WTC11 (cell line): ENCODE measurements at regions not wholly inside any gene's neighbourhood (a gene's known extent, or its start where the extent isn't known, plus 50 kb on each side); places are given as distances from the start of the nearest gene placed in this dataset.

Source experiments
- ATAC-seq: fragments of 200-7000 bp; cut with Tn5 transposase; 2 replicates; pipeline ENCODE4 v1.10.0; 2021; ENCODE audit warnings: mild to moderate bottlenecking, moderate library complexity
- CTCF ChIA-PET: fragments of 300-600 bp; sonication (Branson Sonifier 250); formaldehyde crosslinking; loops from one replicate; lab custom pipeline; 2021; ENCODE audit warnings: antibody characterized with exemption; lab: Charles Lee
- POLR2A ChIA-PET: fragments of 350-600 bp; sonication (Branson Sonifier 250); formaldehyde crosslinking; loops from one replicate; lab custom pipeline; 2021; ENCODE audit warnings: antibody characterized with exemption; lab: Charles Lee
- DNase-seq: peaks from one replicate; pipeline ENCODE4 v3.0.0; 2021; ENCODE audit warnings: low spot score
- H3K27ac Mint-ChIP-seq: 2 replicates; pipeline ENCODE4 v1.8.0; 2021; ENCODE audit warnings: mixed read lengths
- H3K27me3 Mint-ChIP-seq: 2 replicates; pipeline ENCODE4 v1.8.0; 2021; ENCODE audit warnings: low read depth, mild to moderate bottlenecking, moderate library complexity, mixed read lengths
- H3K36me3 Mint-ChIP-seq: 2 replicates; pipeline ENCODE4 v1.8.0; 2021; ENCODE audit warnings: mixed read lengths
- H3K4me1 Mint-ChIP-seq: 2 replicates; pipeline ENCODE4 v1.8.0; 2022; ENCODE audit warnings: mixed read lengths
- H3K4me3 Mint-ChIP-seq: 2 replicates; pipeline ENCODE4 v1.8.0; 2021; ENCODE audit warnings: mild to moderate bottlenecking, moderate library complexity, mixed read lengths
- H3K9me3 Mint-ChIP-seq: 2 replicates; pipeline ENCODE4 v1.8.0; 2021; ENCODE audit warnings: mixed read lengths
- AR ChIP-seq: fragments of 250-450 bp; sonication (Bioruptor Pico); IDR thresholded peaks from 2 replicates; pipeline ENCODE4 v1.9.0; 2021; ENCODE audit warnings: mild to moderate bottlenecking
- ATF1 ChIP-seq: sonication (generic); formaldehyde crosslinking; IDR thresholded peaks from 2 replicates; pipeline ENCODE4 v1.8.1; 2023; ENCODE audit warnings: mild to moderate bottlenecking, moderate library complexity, missing genetic modification reagents
- ATF3 ChIP-seq: sonication (generic); formaldehyde crosslinking; conservative IDR thresholded peaks from 2 replicates; pipeline ENCODE4 v1.8.1; 2022; ENCODE audit warnings: mild to moderate bottlenecking, missing genetic modification reagents
- CBFB ChIP-seq: sonication (generic); formaldehyde crosslinking; IDR thresholded peaks from 2 replicates; pipeline ENCODE4 v1.8.1; 2022; ENCODE audit warnings: mild to moderate bottlenecking, low read depth, missing genetic modification reagents
- E2F1 ChIP-seq: sonication (generic); formaldehyde crosslinking; IDR thresholded peaks from 2 replicates; pipeline ENCODE4 v1.8.0; 2022; ENCODE audit warnings: mild to moderate bottlenecking, missing genetic modification reagents
- ERG ChIP-seq: fragments of 250-450 bp; sonication (Bioruptor Pico); IDR thresholded peaks from 2 replicates; pipeline ENCODE4 v1.8.0; 2021; ENCODE audit warnings: mild to moderate bottlenecking
- FOXJ3 ChIP-seq: sonication (generic); formaldehyde crosslinking; IDR thresholded peaks from 2 replicates; pipeline ENCODE4 v1.9.0; 2021; ENCODE audit warnings: missing genetic modification reagents, mild to moderate bottlenecking, borderline replicate concordance
- GTF2I ChIP-seq: fragments of 250-450 bp; sonication (Bioruptor Pico); conservative IDR thresholded peaks from 2 replicates; pipeline ENCODE4 v1.4.0; 2021; ENCODE audit warnings: mild to moderate bottlenecking
- MAX ChIP-seq: sonication (generic); formaldehyde crosslinking; IDR thresholded peaks from 2 replicates; pipeline ENCODE4 v1.8.0; 2022; ENCODE audit warnings: mild to moderate bottlenecking, missing genetic modification reagents
- ZMAT4 ChIP-seq: fragments of 250-450 bp; sonication (Bioruptor Pico); IDR thresholded peaks from 2 replicates; pipeline ENCODE4 v1.9.0; 2021; ENCODE audit warnings: mild to moderate bottlenecking
- ZNF138 ChIP-seq: sonication (generic); formaldehyde crosslinking; conservative IDR thresholded peaks from 2 replicates; pipeline ENCODE4 v1.8.1; 2022; ENCODE audit warnings: mild to moderate bottlenecking, moderate library complexity, missing genetic modification reagents
- ZNF219 ChIP-seq: sonication (generic); formaldehyde crosslinking; IDR thresholded peaks from 2 replicates; pipeline ENCODE4 v1.8.0; 2023; ENCODE audit warnings: missing genetic modification reagents, mild to moderate bottlenecking, borderline replicate concordance
- ZNF232 ChIP-seq: sonication (generic); formaldehyde crosslinking; IDR thresholded peaks from 2 replicates; pipeline ENCODE4 v1.8.0; 2022; ENCODE audit warnings: mild to moderate bottlenecking, missing genetic modification reagents
- ZNF263 ChIP-seq: sonication (generic); formaldehyde crosslinking; IDR thresholded peaks from 2 replicates; pipeline ENCODE4 v1.8.1; 2022; ENCODE audit warnings: low read depth, mild to moderate bottlenecking, moderate library complexity, missing genetic modification reagents
- ZNF317 ChIP-seq: sonication (generic); formaldehyde crosslinking; IDR thresholded peaks from 2 replicates; pipeline ENCODE4 v1.8.1; 2023; ENCODE audit warnings: low read depth, mild to moderate bottlenecking, moderate library complexity, missing genetic modification reagents, borderline replicate concordance
- ZNF423 ChIP-seq: fragments of 250-450 bp; sonication (Bioruptor Pico); IDR thresholded peaks from 2 replicates; pipeline ENCODE4 v2.1.2; 2022; ENCODE audit warnings: mild to moderate bottlenecking, moderate library complexity
- ZNF512 ChIP-seq: sonication (generic); formaldehyde crosslinking; IDR thresholded peaks from 2 replicates; pipeline ENCODE4 v1.8.1; 2022; ENCODE audit warnings: missing genetic modification reagents, borderline replicate concordance
- ZNF532 ChIP-seq: fragments of 250-450 bp; sonication (Bioruptor Pico); IDR thresholded peaks from 2 replicates; pipeline ENCODE4 v1.9.0; 2021; ENCODE audit warnings: mild to moderate bottlenecking, borderline replicate concordance
- ZNF671 ChIP-seq: fragments of 250-450 bp; sonication (Bioruptor Pico); IDR thresholded peaks from 2 replicates; pipeline ENCODE4 v1.8.0; 2021; ENCODE audit warnings: mild to moderate bottlenecking

GRCh38 chr18:67705748-67706147 lies 189.2 kb upstream of the DSEL start (continued):
- TF ChIP-seq ZNF512 (CRISPR knock-in tag): no peak
- no peak for TF ChIP-seq CBFB (CRISPR knock-in tag)
- no peak for TF ChIP-seq ZMAT4 (CRISPR knock-in tag)
- TF ChIP-seq GTF2I (CRISPR knock-in tag): no peak
- no peak for TF ChIP-seq ZNF219 (CRISPR knock-in tag)
- TF ChIP-seq ZNF532 (CRISPR knock-in tag): no peak
- TF ChIP-seq ZNF423 (CRISPR knock-in tag): no peak
- no peak for TF ChIP-seq AR (CRISPR knock-in tag)
- TF ChIP-seq MAX (CRISPR knock-in tag): no peak

- Mint-ChIP-seq H3K4me3 (no peak overlapping the region), H3K9me3 (peaks cover 10% of the 10 kb centered on the region), H3K4me1 (peaks cover 6% of the 10 kb centered on the region), H3K27ac (no peak overlapping the region), H3K27me3 (no peaks in the 10 kb centered on the region), H3K36me3 (0 out of 2 replicates have a peak, but pooled peaks cover 1% of the 10 kb centered on the region)
- CTCF ChIA-PET: interaction anchor here (1.2 kb wide), 1 partner anchor 179 kb away, joined by 3 read pairs; the partner anchor contains the start of gene DSEL
- no peak for TF ChIP-seq FOXJ3
- no peak for TF ChIP-seq ATF1 (CRISPR knock-in tag)
- TF ChIP-seq ZNF671 (CRISPR knock-in tag): no peak
- no peak for TF ChIP-seq ZNF138
- no peak for TF ChIP-seq MAX (CRISPR knock-in tag)
- no peak for TF ChIP-seq ERG (CRISPR knock-in tag)
- no peak for TF ChIP-seq ZNF232 (CRISPR knock-in tag)
- TF ChIP-seq E2F1 (CRISPR knock-in tag): no peak
- no peak for TF ChIP-seq ZNF317 (CRISPR knock-in tag)
- TF ChIP-seq ATF3 (CRISPR knock-in tag): no peak
- TF ChIP-seq ZNF219 (CRISPR knock-in tag): no peak
- no peak for TF ChIP-seq ZNF263 (CRISPR knock-in tag)
- POLR2A ChIA-PET: no interaction called here
- ATAC-seq (no peak), DNase-seq (no peak)
Observed at GRCh38 chr18:67695684-67696083, 179.2 kb upstream of the DSEL start.
